ENCODE measurements at regions not wholly inside any gene's neighbourhood (a gene's known extent, or its start where the extent isn't known, plus 50 kb on each side); places are given as distances from the start of the nearest gene placed in this dataset.

DNA sequence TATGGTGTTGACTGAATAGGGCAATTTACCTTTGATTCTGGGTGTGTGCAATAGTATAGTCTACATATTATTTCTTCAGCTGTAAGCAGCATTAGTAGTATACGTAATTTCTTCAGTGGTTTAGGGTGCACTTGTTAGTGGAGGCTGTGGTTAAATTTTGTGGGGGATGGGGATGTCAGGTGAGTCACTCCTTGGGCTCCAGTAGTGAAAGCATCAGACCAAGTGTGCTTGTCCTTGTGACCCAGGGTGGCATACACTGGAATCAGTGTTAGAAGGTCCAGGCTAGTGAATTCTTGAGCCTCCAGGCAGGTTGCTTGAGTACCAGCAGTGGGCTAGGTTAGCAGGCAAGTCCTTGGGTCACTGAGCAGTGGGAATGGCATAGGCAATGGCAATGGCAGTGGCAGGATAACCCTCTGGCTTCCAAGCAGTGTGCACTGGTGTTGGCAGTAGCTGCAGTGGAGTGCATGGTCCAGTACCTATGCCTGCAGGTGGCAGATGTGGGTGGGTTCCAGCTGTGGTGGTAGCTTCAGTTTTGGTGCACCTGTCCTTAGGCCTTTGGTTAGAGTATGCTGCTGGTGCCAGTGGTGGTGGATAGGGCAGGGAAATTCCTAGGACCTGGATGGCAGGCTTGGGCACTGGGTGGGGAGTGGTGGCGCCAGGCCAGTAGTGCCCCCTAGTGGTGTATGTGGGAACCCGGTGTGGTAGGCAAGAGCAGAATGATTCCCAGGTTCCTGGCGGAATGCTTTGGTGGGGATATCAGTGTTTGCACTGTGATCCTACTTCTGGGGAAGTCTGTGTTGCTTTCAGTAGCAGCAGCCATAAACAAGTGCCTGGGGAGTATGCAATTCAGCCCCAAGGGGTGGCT lies 531.0 kb downstream of the SMARCA1 start:
- TF ChIP-seq, protein P1, sequence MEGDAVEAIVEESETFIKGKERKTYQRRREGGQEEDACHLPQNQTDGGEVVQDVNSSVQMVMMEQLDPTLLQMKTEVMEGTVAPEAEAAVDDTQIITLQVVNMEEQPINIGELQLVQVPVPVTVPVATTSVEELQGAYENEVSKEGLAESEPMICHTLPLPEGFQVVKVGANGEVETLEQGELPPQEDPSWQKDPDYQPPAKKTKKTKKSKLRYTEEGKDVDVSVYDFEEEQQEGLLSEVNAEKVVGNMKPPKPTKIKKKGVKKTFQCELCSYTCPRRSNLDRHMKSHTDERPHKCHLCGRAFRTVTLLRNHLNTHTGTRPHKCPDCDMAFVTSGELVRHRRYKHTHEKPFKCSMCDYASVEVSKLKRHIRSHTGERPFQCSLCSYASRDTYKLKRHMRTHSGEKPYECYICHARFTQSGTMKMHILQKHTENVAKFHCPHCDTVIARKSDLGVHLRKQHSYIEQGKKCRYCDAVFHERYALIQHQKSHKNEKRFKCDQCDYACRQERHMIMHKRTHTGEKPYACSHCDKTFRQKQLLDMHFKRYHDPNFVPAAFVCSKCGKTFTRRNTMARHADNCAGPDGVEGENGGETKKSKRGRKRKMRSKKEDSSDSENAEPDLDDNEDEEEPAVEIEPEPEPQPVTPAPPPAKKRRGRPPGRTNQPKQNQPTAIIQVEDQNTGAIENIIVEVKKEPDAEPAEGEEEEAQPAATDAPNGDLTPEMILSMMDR (IDR thresholded peaks at IDR 0.05): peak in 2 of 12 donors; percentile 3 to 10
- no peak for TF ChIP-seq POLR2A (IDR thresholded peaks at IDR 0.05)

All from heart left ventricle (tissue), 13 donors.